ENCODE measurements at regions not wholly inside any gene's neighbourhood (a gene's known extent, or its start where the extent isn't known, plus 50 kb on each side); places are given as distances from the start of the nearest gene placed in this dataset.

GRCh38 chrX:10952619-10953018, 158.5 kb upstream of the HCCS start:
- H3K4me1 ChIP-seq (ENCODE audit: insufficient read depth, low read length) = no peaks in the 10 kb centered on the region
- no peak for DNase-seq (ENCODE audit: insufficient read length, low spot score, missing footprints)
- no peaks in the 10 kb centered on the region for H3K79me2 ChIP-seq (ENCODE audit: insufficient read depth, low read length)
- H3K4me3 ChIP-seq (ENCODE audit: insufficient read depth, low read length) = no peak overlapping the region
- H3K4me2 ChIP-seq (ENCODE audit: insufficient read depth, low read length) = no peak overlapping the region
- TF ChIP-seq CTCF (IDR thresholded peaks at IDR 0.05; ENCODE audit: extremely low read depth, low read depth, low read length) = no peak
- no peaks in the 10 kb centered on the region for H3K27me3 ChIP-seq (ENCODE audit: insufficient read depth, low read length)
- H2AFZ ChIP-seq (ENCODE audit: low read length) = no peak overlapping the region
- H3K36me3 ChIP-seq (ENCODE audit: insufficient read depth, low read length) = no peaks in the 10 kb centered on the region
- no peaks in the 10 kb centered on the region for H4K20me1 ChIP-seq (ENCODE audit: insufficient read depth, low read length)
- H3K27ac ChIP-seq (ENCODE audit: low read depth, low read length) = no peak overlapping the region
- H3K9me3 ChIP-seq (ENCODE audit: low read depth, low read length) = peaks cover 3% of the 10 kb centered on the region

- Histone ChIP-seq H3K4me3 (ENCODE audit: insufficient read depth, low read length) (no peak overlapping the region), H3K4me2 (ENCODE audit: insufficient read depth, low read length) (no peak overlapping the region), H3K9me3 (ENCODE audit: low read depth, low read length) (no peaks in the 10 kb centered on the region), H3K27ac (ENCODE audit: low read depth, low read length) (no peak overlapping the region), H4K20me1 (ENCODE audit: insufficient read depth, low read length) (no peaks in the 10 kb centered on the region), H3K4me1 (ENCODE audit: insufficient read depth, low read length) (no peaks in the 10 kb centered on the region), H3K36me3 (ENCODE audit: insufficient read depth, low read length) (no peaks in the 10 kb centered on the region), H3K27me3 (ENCODE audit: insufficient read depth, low read length) (no peaks in the 10 kb centered on the region), H2AFZ (ENCODE audit: low read length) (no peak overlapping the region), H3K79me2 (ENCODE audit: insufficient read depth, low read length) (no peaks in the 10 kb centered on the region)
- no peak for DNase-seq (ENCODE audit: insufficient read length, low spot score, missing footprints)
- no peak for TF ChIP-seq CTCF (IDR thresholded peaks at IDR 0.05; ENCODE audit: extremely low read depth, low read depth, low read length)
These were observed 145.8 kb upstream of the HCCS start for GRCh38 chrX:10965174-10965798.

- Histone ChIP-seq H2AFZ (ENCODE audit: low read length) (no peak overlapping the region), H3K4me1 (ENCODE audit: insufficient read depth, low read length) (no peaks in the 10 kb centered on the region), H4K20me1 (ENCODE audit: insufficient read depth, low read length) (no peaks in the 10 kb centered on the region), H3K79me2 (ENCODE audit: insufficient read depth, low read length) (no peaks in the 10 kb centered on the region), H3K36me3 (ENCODE audit: insufficient read depth, low read length) (no peaks in the 10 kb centered on the region), H3K27me3 (ENCODE audit: insufficient read depth, low read length) (no peaks in the 10 kb centered on the region), H3K27ac (ENCODE audit: low read depth, low read length) (no peak overlapping the region), H3K9me3 (ENCODE audit: low read depth, low read length) (no peaks in the 10 kb centered on the region), H3K4me2 (ENCODE audit: insufficient read depth, low read length) (no peak overlapping the region), H3K4me3 (ENCODE audit: insufficient read depth, low read length) (no peak overlapping the region)
- no peak for DNase-seq (ENCODE audit: insufficient read length, low spot score, missing footprints)
- no peak for TF ChIP-seq CTCF (IDR thresholded peaks at IDR 0.05; ENCODE audit: extremely low read depth, low read depth, low read length)
These were observed 145.1 kb upstream of the HCCS start for GRCh38 chrX:10966057-10966456.

- no peaks in the 10 kb centered on the region for H3K9me3 ChIP-seq (ENCODE audit: low read depth, low read length)
- H2AFZ ChIP-seq (ENCODE audit: low read length) = no peak overlapping the region
- H3K27me3 ChIP-seq (ENCODE audit: insufficient read depth, low read length) = no peaks in the 10 kb centered on the region
- no peak overlapping the region for H3K4me3 ChIP-seq (ENCODE audit: insufficient read depth, low read length)
- H3K36me3 ChIP-seq (ENCODE audit: insufficient read depth, low read length) = no peaks in the 10 kb centered on the region
- no peak for TF ChIP-seq CTCF (IDR thresholded peaks at IDR 0.05; ENCODE audit: extremely low read depth, low read depth, low read length)
- DNase-seq (ENCODE audit: insufficient read length, low spot score, missing footprints) = no peak
- no peaks in the 10 kb centered on the region for H3K4me1 ChIP-seq (ENCODE audit: insufficient read depth, low read length)
- H3K79me2 ChIP-seq (ENCODE audit: insufficient read depth, low read length) = no peaks in the 10 kb centered on the region
- no peaks in the 10 kb centered on the region for H4K20me1 ChIP-seq (ENCODE audit: insufficient read depth, low read length)
- no peak overlapping the region for H3K4me2 ChIP-seq (ENCODE audit: insufficient read depth, low read length)
- H3K27ac ChIP-seq (ENCODE audit: low read depth, low read length) = peak overlapping the region; percentile 31
These were observed 140.0 kb upstream of the HCCS start for GRCh38 chrX:10971176-10971575.
